Adrenal gland (tissue), 5 donors: ENCODE measurements at regions not wholly inside any gene's neighbourhood (a gene's known extent, or its start where the extent isn't known, plus 50 kb on each side); places are given as distances from the start of the nearest gene placed in this dataset.

Source experiments
- CTCF ChIP-seq, 6 experiments: fragments of 450-650 bp in 4 of 6; fragments of 200-600 bp in 2 of 6; sonication (generic) in 1 of 6; IDR thresholded peaks; 1 replicate in 5 of 6; 2 replicates in 1 of 6; pipeline versions ENCODE4 v1.5.1 to v1.8.0; 2016 to 2021; ENCODE audit warnings: antibody characterized with exemption in 6 of 6, mild to moderate bottlenecking in 2 of 6, moderate library complexity in 1 of 6
- POLR2A ChIP-seq, 2 donors: fragments of 450-650 bp; IDR thresholded peaks; one replicate each; pipeline ENCODE4 v1.6.1; 2017; ENCODE audit warnings: antibody characterized with exemption in 2 of 2, mild to moderate bottlenecking in 2 of 2, moderate library complexity in 1 of 2
- donor health status: DM: no; HTN: no; CAD: no.

DNA sequence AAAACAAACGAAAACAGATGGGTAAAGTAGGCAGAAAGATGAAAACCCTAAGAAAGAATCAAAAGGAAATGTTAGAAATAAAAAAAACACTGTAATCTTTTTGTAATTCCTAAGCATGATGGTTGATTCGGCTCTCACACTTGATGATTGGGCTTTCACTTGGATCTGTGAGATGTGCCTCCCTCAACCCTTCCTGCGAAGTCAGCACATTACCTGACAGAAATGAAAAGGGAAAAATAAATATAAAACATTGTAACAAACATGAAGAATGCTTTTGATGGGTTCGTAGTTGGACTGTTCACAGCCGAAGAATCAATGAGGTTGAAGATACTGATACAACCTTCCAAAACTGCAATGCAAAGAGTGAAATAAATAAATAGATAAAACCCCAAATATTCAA lies 99.8 kb downstream of the AKR1D1 start:
- TF ChIP-seq CTCF (IDR thresholded peaks at IDR 0.05) = no peak
- TF ChIP-seq POLR2A (IDR thresholded peaks at IDR 0.05) = no peak
